ENCODE measurements at regions not wholly inside any gene's neighbourhood (a gene's known extent, or its start where the extent isn't known, plus 50 kb on each side); places are given as distances from the start of the nearest gene placed in this dataset.
A peak's percentile ranks its signal among the peaks of the same experiment; 100 is the strongest.

- Histone ChIP-seq H3K4me3 (no peak overlapping the region), H3K9me3 (ENCODE audit: control insufficient read depth in 4 of 4, insufficient read depth in 3 of 4, low read length in 3 of 4) (no peaks in the 10 kb centered on the region), H3K27ac (ENCODE audit: low read depth in 1 of 2, low read length in 1 of 2) (no peak overlapping the region), H3K4me1 (ENCODE audit: control insufficient read depth in 5 of 5, insufficient read depth in 5 of 5, low read length in 5 of 5) (peaks cover 0 to 9% (median 0%) of the 10 kb centered on the region in 5 donors), H3K27me3 (ENCODE audit: control insufficient read depth in 3 of 3, insufficient read depth in 3 of 3, low read length in 2 of 3) (no peaks in the 10 kb centered on the region), H3K9ac (ENCODE audit: insufficient read depth in 1 of 2, low read length in 2 of 2) (no peak overlapping the region), H3K36me3 (ENCODE audit: control insufficient read depth in 4 of 4, insufficient read depth in 4 of 4, low read length in 4 of 4) (no peaks in the 10 kb centered on the region)
- ATAC-seq (ENCODE audit: insufficient read depth, low FRiP score) = no peak
- no peak for DNase-seq
- no peak for TF ChIP-seq CTCF (IDR thresholded peaks at IDR 0.05; ENCODE audit: control extremely low read depth, extremely low read depth)
- WGBS, 2 donors = 53 to 72% methylated on average over 2 of the region's 2 CpGs
Observed at GRCh38 chr7:41114691-41115090, 588.2 kb downstream of the INHBA start.

- DNase-seq (peak; percentile 16 to 75 (median 58)), ATAC-seq (ENCODE audit: insufficient read depth, low FRiP score) (no peak)
- Histone ChIP-seq H3K27ac (ENCODE audit: low read depth in 1 of 2, low read length in 1 of 2) (no peak overlapping the region), H3K4me3 (no peak overlapping the region), H3K9ac (ENCODE audit: insufficient read depth in 1 of 2, low read length in 2 of 2) (no peak overlapping the region), H3K36me3 (ENCODE audit: control insufficient read depth in 4 of 4, insufficient read depth in 4 of 4, low read length in 4 of 4) (no peaks in the 10 kb centered on the region), H3K4me1 (ENCODE audit: control insufficient read depth in 5 of 5, insufficient read depth in 5 of 5, low read length in 5 of 5) (peaks cover 0 to 9% (median 0%) of the 10 kb centered on the region in 5 donors), H3K27me3 (ENCODE audit: control insufficient read depth in 3 of 3, insufficient read depth in 3 of 3, low read length in 2 of 3) (no peaks in the 10 kb centered on the region), H3K9me3 (ENCODE audit: control insufficient read depth in 4 of 4, insufficient read depth in 3 of 4, low read length in 3 of 4) (no peaks in the 10 kb centered on the region)
- TF ChIP-seq CTCF (IDR thresholded peaks at IDR 0.05; ENCODE audit: control extremely low read depth, extremely low read depth) = no peak
- 72 to 84% methylated on average over 1 of the region's 1 CpG for WGBS, 2 donors
Observed at GRCh38 chr7:41114131-41114530, 588.8 kb downstream of the INHBA start.

GRCh38 chr7:41113719-41114118 is 589.2 kb downstream of the INHBA start:
- Histone ChIP-seq H3K27ac (ENCODE audit: low read depth in 1 of 2, low read length in 1 of 2) (no peak overlapping the region), H3K4me3 (no peak overlapping the region), H3K4me1 (ENCODE audit: control insufficient read depth in 5 of 5, insufficient read depth in 5 of 5, low read length in 5 of 5) (peaks cover 0 to 9% (median 0%) of the 10 kb centered on the region in 5 donors), H3K27me3 (ENCODE audit: control insufficient read depth in 3 of 3, insufficient read depth in 3 of 3, low read length in 2 of 3) (no peaks in the 10 kb centered on the region), H3K36me3 (ENCODE audit: control insufficient read depth in 4 of 4, insufficient read depth in 4 of 4, low read length in 4 of 4) (no peaks in the 10 kb centered on the region), H3K9ac (ENCODE audit: insufficient read depth in 1 of 2, low read length in 2 of 2) (no peak overlapping the region), H3K9me3 (ENCODE audit: control insufficient read depth in 4 of 4, insufficient read depth in 3 of 4, low read length in 3 of 4) (no peaks in the 10 kb centered on the region)
- TF ChIP-seq CTCF (IDR thresholded peaks at IDR 0.05; ENCODE audit: control extremely low read depth, extremely low read depth) = no peak
- ATAC-seq (ENCODE audit: insufficient read depth, low FRiP score) = no peak
- DNase-seq = no peak

- TF ChIP-seq CTCF (IDR thresholded peaks at IDR 0.05; ENCODE audit: control extremely low read depth, extremely low read depth) = no peak
- Histone ChIP-seq H3K27ac (ENCODE audit: low read depth in 1 of 2, low read length in 1 of 2) (no peak overlapping the region), H3K9me3 (ENCODE audit: control insufficient read depth in 4 of 4, insufficient read depth in 3 of 4, low read length in 3 of 4) (peaks cover 0 to 1% (median 0%) of the 10 kb centered on the region in 4 donors), H3K36me3 (ENCODE audit: control insufficient read depth in 4 of 4, insufficient read depth in 4 of 4, low read length in 4 of 4) (no peaks in the 10 kb centered on the region), H3K27me3 (ENCODE audit: control insufficient read depth in 3 of 3, insufficient read depth in 3 of 3, low read length in 2 of 3) (no peaks in the 10 kb centered on the region), H3K4me3 (no peak overlapping the region), H3K4me1 (ENCODE audit: control insufficient read depth in 5 of 5, insufficient read depth in 5 of 5, low read length in 5 of 5) (peaks cover 0 to 9% (median 0%) of the 10 kb centered on the region in 5 donors), H3K9ac (ENCODE audit: insufficient read depth in 1 of 2, low read length in 2 of 2) (no peak overlapping the region)
- ATAC-seq (ENCODE audit: insufficient read depth, low FRiP score) (no peak), DNase-seq (no peak)
- 89 to 98% methylated on average over 1 of the region's 1 CpG for WGBS, 2 donors
Observed at GRCh38 chr7:41110186-41110585, 592.7 kb downstream of the INHBA start.
